B cell (primary cell): ENCODE measurements at regions not wholly inside any gene's neighbourhood (a gene's known extent, or its start where the extent isn't known, plus 50 kb on each side); places are given as distances from the start of the nearest gene placed in this dataset.

Experiments
- ATAC-seq: fragments of 200-7000 bp; cut with Tn5 transposase; one replicate; pipeline ENCODE4 v1.10.0; 2021; ENCODE audit warnings: low read depth, mild to moderate bottlenecking, moderate number of reproducible peaks, moderate library complexity
- CTCF ChIA-PET: fragments of 350-600 bp; sonication (Branson Sonifier 250); formaldehyde crosslinking; loops from one replicate; lab custom pipeline; 2021; ENCODE audit warnings: antibody characterized with exemption, inconsistent platforms; lab: Charles Lee
- POLR2A ChIA-PET: fragments of 350-600 bp; sonication (Branson Sonifier 250); formaldehyde crosslinking; loops from one replicate; lab custom pipeline; 2021; ENCODE audit warnings: antibody characterized with exemption; lab: Charles Lee
- DNase-seq: peaks from one replicate; pipeline ENCODE4 v3.0.0; 2013
- H2AFZ ChIP-seq: 2 replicates; pipeline ENCODE4 v1.6.1; 2012; ENCODE audit warnings: mild to moderate bottlenecking, low read depth, low read length; ENCODE audit not compliant: insufficient read depth, poor library complexity, severe bottlenecking
- H3K27ac ChIP-seq, 2 donors: 1 replicate in 1 of 2; 2 replicates in 1 of 2; pipeline ENCODE4 v1.5.1; 2012 to 2013; ENCODE audit warnings: low read length in 2 of 2, mild to moderate bottlenecking in 2 of 2, moderate library complexity in 1 of 2
- H3K27me3 ChIP-seq, 4 experiments: fragments of 200-600 bp in 1 of 4; sonication (generic) in 1 of 4; replicated peaks in 1 of 4; 1 replicate in 2 of 4; 2 replicates in 2 of 4; pipeline versions ENCODE4 v1.6.1 to v1.7.0; 2013 to 2016; ENCODE audit warnings: low read length in 3 of 4, mild to moderate bottlenecking in 2 of 4, mixed read lengths in 1 of 4, moderate library complexity in 1 of 4; ENCODE audit not compliant: insufficient read depth in 4 of 4, control insufficient read depth in 3 of 4; ENCODE audit errors: control extremely low read depth in 1 of 4
- H3K36me3 ChIP-seq, 2 experiments: replicated peaks in 1 of 2; 1 replicate in 1 of 2; 2 replicates in 1 of 2; pipeline versions ENCODE4 v1.6.1 to v1.7.1; 2013; ENCODE audit warnings: low read length in 1 of 2; ENCODE audit not compliant: insufficient read depth in 2 of 2, control insufficient read depth in 1 of 2; ENCODE audit errors: control extremely low read depth in 1 of 2, extremely low read depth in 1 of 2
- H3K4me1 ChIP-seq, 2 donors: fragments of 200-600 bp in 1 of 2; sonication (generic) in 1 of 2; 1 replicate in 1 of 2; 2 replicates in 1 of 2; pipeline versions ENCODE4 v1.5.1 to v1.6.1; 2013 to 2017; ENCODE audit warnings: low read length in 2 of 2; ENCODE audit not compliant: control insufficient read depth in 2 of 2, insufficient read depth in 2 of 2
- H3K4me2 ChIP-seq: replicated peaks from 2 replicates; pipeline ENCODE3; 2012; ENCODE audit warnings: mild to moderate bottlenecking, low read depth, low read length; ENCODE audit not compliant: poor library complexity, severe bottlenecking
- H3K4me3 ChIP-seq, 5 experiments: fragments of 200-600 bp in 1 of 5; sonication (generic) in 1 of 5; 1 replicate in 3 of 5; 2 replicates in 2 of 5; pipeline versions ENCODE4 v1.5.1 to v1.7.0; 2011 to 2016; ENCODE audit warnings: low read length in 4 of 5, mild to moderate bottlenecking in 4 of 5, low read depth in 2 of 5, control low read depth in 1 of 5, moderate library complexity in 1 of 5; ENCODE audit not compliant: insufficient read depth in 1 of 5; ENCODE audit errors: control extremely low read depth in 1 of 5, extremely low read depth in 1 of 5
- H3K79me2 ChIP-seq: fragments of 200-600 bp; sonication (generic); one replicate; pipeline ENCODE4 v1.6.0; 2016; ENCODE audit warnings: low read length; ENCODE audit not compliant: control insufficient read depth, insufficient read depth
- H3K9ac ChIP-seq: fragments of 200-600 bp; sonication (generic); 2 replicates; pipeline ENCODE4 v1.6.1; 2017; ENCODE audit warnings: mild to moderate bottlenecking, low read length, moderate library complexity
- H3K9me3 ChIP-seq, 3 donors: one replicate each; pipeline versions ENCODE4 v1.6.1 to v1.7.1; 2013; ENCODE audit warnings: low read length in 2 of 3; ENCODE audit not compliant: control insufficient read depth in 2 of 3, insufficient read depth in 1 of 3; ENCODE audit errors: control extremely low read depth in 1 of 3
- H4K20me1 ChIP-seq: 2 replicates; pipeline ENCODE4 v1.6.0; 2012; ENCODE audit warnings: mild to moderate bottlenecking, low read length; ENCODE audit not compliant: insufficient read depth, control insufficient read depth, poor library complexity, severe bottlenecking
- H3K27ac Mint-ChIP-seq: one replicate; pipeline ENCODE4 v1.8.0; 2021; ENCODE audit warnings: mixed read lengths
- H3K27me3 Mint-ChIP-seq: one replicate; pipeline ENCODE4 v1.8.0; 2021; ENCODE audit warnings: mixed read lengths
- H3K4me1 Mint-ChIP-seq: one replicate; pipeline ENCODE4 v1.8.0; 2021; ENCODE audit warnings: mixed read lengths
- H3K4me3 Mint-ChIP-seq: one replicate; pipeline ENCODE4 v1.8.0; 2021; ENCODE audit warnings: mixed read lengths
- H3K9me3 Mint-ChIP-seq: one replicate; pipeline ENCODE4 v1.8.0; 2022; ENCODE audit warnings: mixed read lengths; ENCODE audit not compliant: insufficient read depth
- EZH2 ChIP-seq: IDR thresholded peaks from 2 replicates; pipeline ENCODE4 v1.6.1; 2012; ENCODE audit warnings: borderline replicate concordance, low read depth, mild to moderate bottlenecking, moderate library complexity, low read length; ENCODE audit not compliant: insufficient read depth, poor library complexity, severe bottlenecking
- WGBS: methylation state at CpG from one replicate; pipeline ENCODE4 v1.1.5; 2013; ENCODE audit warnings: missing lambda C conversion rate; ENCODE audit not compliant: insufficient coverage; 5-methylcytosine and 5-hydroxymethylcytosine counted together
- intact Hi-C: fragments of 100-400 bp; cut with micrococcal nuclease; formaldehyde crosslinking; loops from one replicate; pipeline ENCODE4 v1.10.0; 2022
- TF ChIP-seq, protein P1 (sequence below): fragments of 200-600 bp; IDR thresholded peaks from one replicate; pipeline ENCODE4 v1.8.0; 2022; ENCODE audit warnings: antibody characterized with exemption, mild to moderate bottlenecking

DNA sequence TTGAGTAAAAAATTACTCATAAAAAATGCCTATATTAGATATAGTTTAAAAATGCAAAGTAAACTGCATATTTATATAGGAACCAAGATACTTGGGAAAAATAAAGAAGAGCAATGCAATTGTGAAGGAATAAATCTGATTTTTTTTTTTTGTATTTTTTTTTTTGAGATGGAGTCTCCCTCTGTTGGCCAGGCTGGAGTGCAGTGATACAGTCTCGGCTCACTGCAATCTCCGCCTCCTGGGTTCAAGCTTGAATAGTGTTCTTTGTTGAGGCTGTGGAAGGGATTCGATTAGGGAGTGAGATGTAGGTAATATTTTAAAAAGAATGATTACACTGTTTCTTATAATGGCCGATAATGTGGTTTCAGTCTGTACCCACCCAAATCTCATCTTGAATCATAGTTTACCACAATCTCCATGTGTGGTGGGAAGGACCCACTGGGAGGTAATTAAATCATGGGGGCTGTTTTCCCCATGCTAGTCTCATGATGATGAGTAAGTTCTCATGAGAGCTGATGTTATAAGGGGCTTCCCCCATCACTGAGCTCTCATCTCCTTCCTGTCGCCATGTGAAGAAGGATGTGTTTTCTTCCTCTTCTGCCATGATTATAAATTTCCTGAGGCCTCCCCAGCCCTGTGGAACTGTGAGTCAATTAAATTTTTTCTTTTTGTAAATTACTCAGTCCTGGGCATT lies 1765.9 kb downstream of the PLA2G4A start:
- no peaks in the 10 kb centered on the region for H3K27me3 Mint-ChIP-seq
- Histone ChIP-seq H4K20me1 (no peaks in the 10 kb centered on the region), H3K79me2 (no peaks in the 10 kb centered on the region), H3K27me3 (no peaks in the 10 kb centered on the region), H3K4me1 (no peaks in the 10 kb centered on the region), H3K27ac (no peak overlapping the region), H3K9ac (no peak overlapping the region), H3K9me3 (no peaks in the 10 kb centered on the region), H3K4me3 (no peak overlapping the region), H3K36me3 (no peaks in the 10 kb centered on the region), H3K4me2 (no peak overlapping the region), H2AFZ (no peak overlapping the region)
- no peak overlapping the region for H3K4me3 Mint-ChIP-seq
- no peak for DNase-seq
- peaks cover 2% of the 10 kb centered on the region for H3K9me3 Mint-ChIP-seq
- intact Hi-C loops, result no loop called here
- no peak for ATAC-seq
- no peak for TF ChIP-seq EZH2
- TF ChIP-seq, protein P1, sequence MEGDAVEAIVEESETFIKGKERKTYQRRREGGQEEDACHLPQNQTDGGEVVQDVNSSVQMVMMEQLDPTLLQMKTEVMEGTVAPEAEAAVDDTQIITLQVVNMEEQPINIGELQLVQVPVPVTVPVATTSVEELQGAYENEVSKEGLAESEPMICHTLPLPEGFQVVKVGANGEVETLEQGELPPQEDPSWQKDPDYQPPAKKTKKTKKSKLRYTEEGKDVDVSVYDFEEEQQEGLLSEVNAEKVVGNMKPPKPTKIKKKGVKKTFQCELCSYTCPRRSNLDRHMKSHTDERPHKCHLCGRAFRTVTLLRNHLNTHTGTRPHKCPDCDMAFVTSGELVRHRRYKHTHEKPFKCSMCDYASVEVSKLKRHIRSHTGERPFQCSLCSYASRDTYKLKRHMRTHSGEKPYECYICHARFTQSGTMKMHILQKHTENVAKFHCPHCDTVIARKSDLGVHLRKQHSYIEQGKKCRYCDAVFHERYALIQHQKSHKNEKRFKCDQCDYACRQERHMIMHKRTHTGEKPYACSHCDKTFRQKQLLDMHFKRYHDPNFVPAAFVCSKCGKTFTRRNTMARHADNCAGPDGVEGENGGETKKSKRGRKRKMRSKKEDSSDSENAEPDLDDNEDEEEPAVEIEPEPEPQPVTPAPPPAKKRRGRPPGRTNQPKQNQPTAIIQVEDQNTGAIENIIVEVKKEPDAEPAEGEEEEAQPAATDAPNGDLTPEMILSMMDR, result no peak
- H3K4me1 Mint-ChIP-seq, result no peaks in the 10 kb centered on the region
- CTCF ChIA-PET, result no interaction called here
- POLR2A ChIA-PET, result no interaction called here
- no CpG with 5 or more reads among the region's 5 CpGs for WGBS
- no peak overlapping the region for H3K27ac Mint-ChIP-seq

DNA sequence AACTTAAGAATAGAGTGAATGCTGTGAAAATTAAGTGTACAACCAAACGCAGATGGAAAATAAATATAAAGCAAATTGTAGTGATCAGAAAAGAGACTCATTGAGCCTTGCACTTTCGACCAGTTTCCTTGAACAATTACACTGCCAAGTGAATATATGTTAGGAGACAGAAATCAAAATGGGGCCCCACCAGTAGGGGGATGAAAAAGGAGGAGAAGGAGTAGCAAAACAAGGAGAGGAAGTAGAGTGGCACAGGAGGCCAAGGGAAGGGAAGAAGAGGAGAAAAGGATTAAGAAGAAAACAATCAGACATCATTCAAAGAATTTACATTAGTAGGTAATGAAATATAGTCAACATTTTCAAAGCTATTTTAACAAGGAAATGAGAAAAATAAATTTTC lies 1770.6 kb downstream of the PLA2G4A start:
- no peak overlapping the region for H3K27ac Mint-ChIP-seq
- no CpG with 5 or more reads among the region's 2 CpGs for WGBS

More for the DNA sequence above, 1770.6 kb downstream of the PLA2G4A start:
- no peak overlapping the region for H3K4me3 Mint-ChIP-seq
- Histone ChIP-seq H4K20me1 (no peaks in the 10 kb centered on the region), H3K9me3 (no peaks in the 10 kb centered on the region), H3K79me2 (no peaks in the 10 kb centered on the region), H3K27me3 (no peaks in the 10 kb centered on the region), H3K9ac (no peak overlapping the region), H2AFZ (no peak overlapping the region), H3K4me1 (no peaks in the 10 kb centered on the region), H3K4me3 (no peak overlapping the region), H3K36me3 (no peaks in the 10 kb centered on the region), H3K4me2 (no peak overlapping the region), H3K27ac (no peak overlapping the region)
- H3K4me1 Mint-ChIP-seq, result no peaks in the 10 kb centered on the region
- CTCF ChIA-PET, result no interaction called here
- intact Hi-C loops, result no loop called here
- peaks cover 2% of the 10 kb centered on the region for H3K9me3 Mint-ChIP-seq
- TF ChIP-seq, protein P1, result no peak
- TF ChIP-seq EZH2, result no peak
- ATAC-seq, result no peak
- POLR2A ChIA-PET, result no interaction called here
- no peak for DNase-seq
- H3K27me3 Mint-ChIP-seq, result no peaks in the 10 kb centered on the region
